Thymus (tissue), 11 donors: ENCODE measurements at regions not wholly inside any gene's neighbourhood (a gene's known extent, or its start where the extent isn't known, plus 50 kb on each side); places are given as distances from the start of the nearest gene placed in this dataset.

Experiments used
- DNase-seq, 9 donors: peaks; one replicate each; pipeline ENCODE4 v3.0.0-alpha.2; 2013; ENCODE audit warnings: low spot score in 9 of 9, low read depth in 6 of 9, missing footprints in 1 of 9
- H3K27ac ChIP-seq, 2 donors: one replicate each; pipeline ENCODE4 v1.5.1; 2013; ENCODE audit warnings: control low read depth in 1 of 2, low read depth in 1 of 2, low read length in 1 of 2, mild to moderate bottlenecking in 1 of 2, moderate library complexity in 1 of 2
- H3K27me3 ChIP-seq, 2 donors: one replicate each; pipeline ENCODE4 v1.5.1; 2013; ENCODE audit warnings: low read length in 1 of 2; ENCODE audit not compliant: control insufficient read depth in 2 of 2, insufficient read depth in 1 of 2
- H3K36me3 ChIP-seq, 2 donors: one replicate each; pipeline ENCODE4 v1.5.1; 2013; ENCODE audit warnings: low read length in 1 of 2, mild to moderate bottlenecking in 1 of 2, moderate library complexity in 1 of 2; ENCODE audit not compliant: control insufficient read depth in 2 of 2, insufficient read depth in 2 of 2
- H3K4me1 ChIP-seq, 2 donors: one replicate each; pipeline ENCODE4 v1.5.1; 2013; ENCODE audit warnings: low read length in 2 of 2; ENCODE audit not compliant: control insufficient read depth in 2 of 2, insufficient read depth in 2 of 2
- H3K4me3 ChIP-seq, 2 donors: one replicate each; pipeline ENCODE4 v1.5.1; 2013; ENCODE audit warnings: low read length in 2 of 2, control low read depth in 1 of 2, mild to moderate bottlenecking in 1 of 2
- H3K9me3 ChIP-seq, 2 donors: one replicate each; pipeline ENCODE4 v1.5.1; 2013; ENCODE audit warnings: low read length in 1 of 2, mild to moderate bottlenecking in 1 of 2; ENCODE audit not compliant: control insufficient read depth in 2 of 2, insufficient read depth in 1 of 2
- WGBS: extraction: QIAGEN DNeasy Blood & Tissue Kit; methylation state at CpG from one replicate; pipeline ENCODE4 v1.1.7; 2013; 5-methylcytosine and 5-hydroxymethylcytosine counted together
- donor health status: healthy.

DNA sequence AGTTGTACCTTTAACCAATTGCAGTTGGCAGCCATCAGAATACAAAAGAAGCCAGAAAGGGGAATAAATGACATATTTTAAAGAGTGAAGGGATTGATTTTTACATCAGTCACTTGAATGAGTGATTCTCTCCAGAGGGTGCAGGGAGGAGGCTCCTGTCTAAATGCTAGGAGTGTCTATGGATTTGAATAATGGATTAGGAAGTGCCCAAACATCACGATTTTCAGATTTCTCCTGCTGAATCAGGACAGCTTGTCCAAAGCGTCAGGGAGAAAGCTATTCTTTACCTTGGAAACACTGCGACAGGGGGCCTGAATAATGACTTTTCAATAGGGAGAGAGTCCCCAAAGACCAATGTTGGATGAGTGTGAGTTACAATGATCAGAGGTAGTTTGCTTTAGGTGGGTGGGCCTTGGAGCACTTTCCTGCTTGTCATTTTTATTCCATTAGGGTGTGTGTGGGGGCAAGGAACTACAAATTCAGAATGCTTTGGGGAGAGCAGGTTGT lies 735.5 kb downstream of the KCNA4 start:
- Histone ChIP-seq H3K4me3 (no peak overlapping the region), H3K27me3 (no peaks in the 10 kb centered on the region), H3K4me1 (no peaks in the 10 kb centered on the region), H3K9me3 (no peaks in the 10 kb centered on the region), H3K36me3 (no peaks in the 10 kb centered on the region), H3K27ac (no peak overlapping the region)
- no peak for DNase-seq
- 87% methylated on average over 3 of the region's 3 CpGs for WGBS

DNA sequence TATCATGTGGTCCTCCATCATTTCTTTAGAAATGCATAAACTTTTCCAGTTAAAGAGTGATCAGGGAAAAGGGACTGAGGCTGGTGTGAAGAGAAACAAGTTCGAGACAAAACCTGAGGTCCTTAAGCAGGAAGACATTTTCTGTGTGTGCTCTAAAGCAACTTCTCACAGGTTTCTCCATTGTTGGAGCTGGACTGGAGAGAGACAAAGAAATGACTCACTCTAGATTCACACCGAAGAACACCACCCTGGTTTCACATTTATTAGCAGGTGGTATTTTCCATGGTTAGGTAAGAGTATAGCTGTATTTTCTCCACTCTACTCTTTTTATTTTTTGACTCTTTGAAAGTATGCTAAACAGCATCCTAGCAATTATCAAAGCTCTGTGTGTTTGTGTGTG lies 736.4 kb downstream of the KCNA4 start:
- DNase-seq, result no peak
- 88% methylated on average over 2 of the region's 2 CpGs for WGBS
- Histone ChIP-seq H3K4me3 (no peak overlapping the region), H3K27me3 (no peaks in the 10 kb centered on the region), H3K27ac (no peak overlapping the region), H3K4me1 (no peaks in the 10 kb centered on the region), H3K36me3 (no peaks in the 10 kb centered on the region), H3K9me3 (no peaks in the 10 kb centered on the region)

DNA sequence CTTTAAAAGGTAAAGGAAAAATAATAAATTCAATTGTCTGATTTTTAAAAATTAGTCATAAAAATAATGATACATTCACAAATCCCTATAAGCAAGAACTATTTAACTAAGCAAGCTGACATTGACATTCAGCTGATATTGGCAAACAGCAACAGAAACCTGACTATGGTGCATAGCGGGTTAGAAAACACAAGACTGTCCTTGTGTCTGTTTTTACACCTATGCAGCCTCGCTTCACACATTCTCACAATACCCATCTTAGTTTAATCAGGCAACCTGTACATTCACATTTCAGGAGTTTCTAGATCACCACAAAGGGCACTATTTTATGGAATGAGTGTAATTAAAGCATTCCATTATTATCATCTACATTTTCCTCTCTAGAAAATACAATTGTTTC lies 737.1 kb downstream of the KCNA4 start:
- no peaks in the 10 kb centered on the region for H3K4me1 ChIP-seq
- no peak overlapping the region for H3K4me3 ChIP-seq
- H3K36me3 ChIP-seq, result no peaks in the 10 kb centered on the region
- no peak for DNase-seq
- no peak overlapping the region for H3K27ac ChIP-seq
- H3K9me3 ChIP-seq, result no peaks in the 10 kb centered on the region
- WGBS, result 95% methylated on average over 2 of the region's 2 CpGs
- H3K27me3 ChIP-seq, result no peaks in the 10 kb centered on the region

DNA sequence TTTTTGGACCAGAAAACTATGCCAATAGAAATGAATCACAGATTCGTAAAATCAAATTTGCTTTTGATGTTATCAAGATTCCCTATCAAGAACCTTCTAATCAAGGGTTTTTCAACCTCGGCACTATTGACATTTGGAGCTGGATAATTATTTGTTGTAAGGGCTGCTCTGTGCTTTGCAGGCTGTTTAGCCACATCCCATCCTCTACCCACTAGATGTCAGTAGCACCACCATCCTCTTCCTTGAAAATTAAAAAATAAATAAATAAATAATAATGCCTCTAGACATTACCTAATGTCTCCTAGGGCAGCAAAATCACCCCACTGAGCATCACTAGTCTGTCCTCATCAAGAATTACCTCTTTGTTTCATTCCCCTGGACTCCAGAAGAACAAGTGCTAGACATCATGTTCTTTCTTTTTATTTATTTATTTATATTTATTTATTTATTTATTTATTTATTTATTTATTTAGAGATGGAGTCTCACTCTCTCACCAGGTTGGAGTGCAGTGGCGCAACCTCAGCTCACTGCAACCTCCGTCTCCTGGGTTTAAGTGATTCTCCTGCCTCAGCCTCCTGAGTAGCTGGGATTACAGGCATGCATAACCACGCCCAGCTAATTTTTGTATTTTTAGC lies 744.7 kb downstream of the KCNA4 start:
- WGBS, result 89% methylated on average over 5 of the region's 5 CpGs
- Histone ChIP-seq H3K9me3 (no peaks in the 10 kb centered on the region), H3K4me3 (no peak overlapping the region), H3K27me3 (no peaks in the 10 kb centered on the region), H3K27ac (no peak overlapping the region), H3K36me3 (no peaks in the 10 kb centered on the region), H3K4me1 (no peaks in the 10 kb centered on the region)
- DNase-seq, result no peak

DNA sequence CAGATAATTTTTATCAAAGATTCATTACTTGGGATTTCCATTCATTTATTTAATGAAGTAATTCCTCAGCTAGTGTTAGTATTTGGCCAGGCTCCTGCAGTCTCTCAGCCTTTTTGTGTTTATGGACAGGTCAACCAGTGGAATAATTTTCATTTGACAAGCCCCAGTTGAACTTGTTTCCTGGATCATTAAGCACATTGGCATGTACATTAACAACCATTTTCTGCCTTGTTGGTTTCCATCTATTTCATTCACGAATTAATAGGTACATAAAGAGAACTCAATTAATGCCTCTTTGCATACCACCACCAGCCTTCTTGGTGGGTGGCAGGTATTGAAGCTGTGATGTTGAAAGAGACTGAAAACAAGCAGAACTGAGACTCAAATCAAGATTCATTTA lies 745.2 kb downstream of the KCNA4 start:
- no peaks in the 10 kb centered on the region for H3K9me3 ChIP-seq
- 35% methylated on average over 1 of the region's 1 CpG for WGBS
- no peak overlapping the region for H3K27ac ChIP-seq
- no peaks in the 10 kb centered on the region for H3K36me3 ChIP-seq
- H3K4me1 ChIP-seq, result no peaks in the 10 kb centered on the region
- DNase-seq, result no peak
- H3K4me3 ChIP-seq, result no peak overlapping the region
- H3K27me3 ChIP-seq, result no peaks in the 10 kb centered on the region

DNA sequence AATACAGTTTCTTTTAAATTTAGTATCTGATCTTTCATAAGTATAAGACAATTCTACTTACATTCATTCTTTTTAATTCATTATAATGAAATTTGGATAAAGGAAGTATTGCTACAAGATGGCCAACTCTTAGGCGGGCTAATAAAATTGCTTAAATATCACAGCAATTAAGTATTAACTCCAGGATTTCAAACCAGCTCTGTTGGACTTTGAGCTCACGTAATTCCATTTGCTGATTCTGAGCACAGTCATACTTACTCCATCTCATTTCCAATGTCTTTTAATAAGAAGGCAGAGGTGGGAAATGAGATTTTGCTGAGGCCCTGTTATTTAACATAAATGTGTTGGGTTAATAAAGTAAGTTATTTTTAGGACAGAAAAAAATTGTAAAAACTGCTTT lies 748.1 kb downstream of the KCNA4 start:
- H3K27me3 ChIP-seq, result no peaks in the 10 kb centered on the region
- no peak overlapping the region for H3K4me3 ChIP-seq
- DNase-seq, result no peak
- 94% methylated on average over 2 of the region's 2 CpGs for WGBS
- H3K4me1 ChIP-seq, result no peaks in the 10 kb centered on the region
- no peaks in the 10 kb centered on the region for H3K36me3 ChIP-seq
- no peaks in the 10 kb centered on the region for H3K9me3 ChIP-seq
- H3K27ac ChIP-seq, result no peak overlapping the region

DNA sequence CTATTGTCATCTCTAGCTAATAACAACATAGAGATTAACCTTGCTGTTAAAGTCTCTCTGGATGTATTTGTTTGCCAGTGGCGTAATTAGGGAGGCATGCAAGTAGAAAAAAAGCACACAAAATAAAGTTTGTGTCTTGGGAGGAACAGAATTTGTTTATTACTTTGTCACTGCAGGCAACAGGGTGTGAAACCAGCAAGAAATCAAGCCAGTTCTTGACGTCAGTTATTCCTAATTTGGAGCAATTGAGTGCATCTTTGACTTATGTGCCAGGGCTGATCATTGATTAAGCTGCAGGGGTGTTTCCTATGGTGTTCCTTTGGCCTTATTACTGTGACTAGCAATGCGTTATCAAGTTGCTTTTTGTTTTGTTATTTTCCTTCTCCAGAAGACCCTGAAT lies 751.0 kb downstream of the KCNA4 start:
- 77% methylated on average over 3 of the region's 3 CpGs for WGBS
- Histone ChIP-seq H3K4me1 (no peaks in the 10 kb centered on the region), H3K27me3 (no peaks in the 10 kb centered on the region), H3K36me3 (no peaks in the 10 kb centered on the region), H3K4me3 (no peak overlapping the region), H3K27ac (no peak overlapping the region), H3K9me3 (no peaks in the 10 kb centered on the region)
- DNase-seq, result no peak

DNA sequence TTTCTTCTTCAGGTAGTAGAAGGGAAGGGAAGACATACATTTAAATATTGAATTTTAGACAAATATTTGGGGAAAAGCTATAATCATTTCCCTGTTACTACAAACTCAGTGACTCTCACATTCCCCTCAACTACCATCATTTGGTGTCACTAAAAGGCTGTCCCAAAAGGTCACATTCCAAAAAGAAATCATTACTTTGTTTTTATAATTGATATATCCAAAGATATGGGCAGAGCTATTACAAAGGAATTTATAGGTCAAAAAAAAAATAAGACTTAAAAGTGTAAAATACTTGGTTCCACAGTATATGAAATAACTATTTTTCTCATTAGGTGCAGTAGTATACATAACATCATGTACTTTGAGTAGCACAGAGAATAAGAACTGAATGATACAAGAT lies 751.4 kb downstream of the KCNA4 start:
- no peaks in the 10 kb centered on the region for H3K4me1 ChIP-seq
- no peaks in the 10 kb centered on the region for H3K36me3 ChIP-seq
- H3K27ac ChIP-seq, result no peak overlapping the region
- H3K4me3 ChIP-seq, result no peak overlapping the region
- no peaks in the 10 kb centered on the region for H3K27me3 ChIP-seq
- no peak for DNase-seq
- H3K9me3 ChIP-seq, result no peaks in the 10 kb centered on the region

DNA sequence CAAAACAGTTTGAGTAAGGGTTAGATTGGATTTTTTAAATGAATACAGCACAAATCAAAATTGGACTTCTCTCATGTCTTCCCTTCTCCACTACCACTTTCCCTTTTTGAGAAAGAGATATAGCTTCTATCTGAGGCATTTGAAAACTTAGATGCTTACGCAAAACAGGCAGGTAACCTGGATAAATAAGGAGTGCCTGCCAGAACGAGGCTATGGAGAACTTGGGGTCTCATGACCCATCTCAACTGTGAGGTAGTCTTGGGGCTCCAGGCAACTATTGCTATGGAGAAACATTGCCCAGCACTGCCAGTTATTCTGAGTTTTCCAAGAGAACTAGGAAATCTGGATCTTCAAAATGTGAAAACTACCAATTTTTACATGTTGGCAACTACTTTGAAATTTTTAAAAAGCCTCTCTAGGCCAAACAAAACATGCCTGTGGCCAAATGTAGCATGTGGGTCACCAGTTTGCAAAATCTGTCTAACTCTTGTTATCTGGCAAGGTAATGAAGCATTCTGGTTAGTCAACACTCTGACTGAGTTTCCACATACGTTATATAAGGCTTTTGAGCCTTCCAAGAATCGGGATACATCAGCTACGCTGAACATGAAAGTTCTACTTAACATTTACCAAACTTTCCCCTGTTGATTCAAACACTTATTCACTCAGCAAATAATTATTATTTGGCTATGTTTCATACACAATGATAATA lies 752.7 kb downstream of the KCNA4 start:
- no peak overlapping the region for H3K27ac ChIP-seq
- 86% methylated on average over 5 of the region's 5 CpGs for WGBS
- H3K27me3 ChIP-seq, result no peaks in the 10 kb centered on the region
- H3K4me1 ChIP-seq, result no peaks in the 10 kb centered on the region
- H3K36me3 ChIP-seq, result no peaks in the 10 kb centered on the region
- no peak overlapping the region for H3K4me3 ChIP-seq
- H3K9me3 ChIP-seq, result no peaks in the 10 kb centered on the region
- DNase-seq, result no peak
